ENCODE measurements at regions not wholly inside any gene's neighbourhood (a gene's known extent, or its start where the extent isn't known, plus 50 kb on each side); places are given as distances from the start of the nearest gene placed in this dataset.
A peak's percentile ranks its signal among the peaks of the same experiment; 100 is the strongest.

- no peak for DNase-seq
- Histone ChIP-seq H3K9ac (ENCODE audit: low read depth, low read length) (no peak overlapping the region), H4K20me1 (ENCODE audit: insufficient read depth, low read length) (no peaks in the 10 kb centered on the region), H3K4me2 (ENCODE audit: insufficient read depth, low read length) (no peak overlapping the region), H3K36me3 (ENCODE audit: insufficient read depth, low read length) (no peaks in the 10 kb centered on the region), H3K27ac (ENCODE audit: low read length) (no peak overlapping the region), H3K9me3 (ENCODE audit: insufficient read depth, low read length, severe bottlenecking) (no peaks in the 10 kb centered on the region), H3K4me1 (ENCODE audit: insufficient read depth, low read length) (no peaks in the 10 kb centered on the region), H3K79me2 (ENCODE audit: insufficient read depth, low read length) (no peaks in the 10 kb centered on the region), H3K4me3 (ENCODE audit: low read depth in 1 of 2, low read length in 2 of 2) (no peak overlapping the region), H2AFZ (ENCODE audit: low read depth, low read length) (no peak overlapping the region), H3K27me3 (ENCODE audit: insufficient read depth, low read length, poor library complexity) (no peaks in the 10 kb centered on the region)
- TF ChIP-seq CTCF (IDR thresholded peaks at IDR 0.05; ENCODE audit: borderline replicate concordance, extremely low read depth, low read length, poor library complexity, severe bottlenecking), result no peak
- TF ChIP-seq EZH2 (IDR thresholded peaks at IDR 0.05; ENCODE audit: borderline replicate concordance, low read depth, low read length, severe bottlenecking), result no peak
- ATAC-seq (ENCODE audit: insufficient read depth, low read depth), result 0 out of 3 replicates have a peak, but pooled peaks have one; percentile 17
Observed at GRCh38 chr1:168887381-168887780, 158.4 kb upstream of the DPT start.

GRCh38 chr1:168888418-168888817, 159.4 kb upstream of the DPT start:
- H3K4me1 ChIP-seq (ENCODE audit: insufficient read depth, low read length), result no peaks in the 10 kb centered on the region
- no peak for ATAC-seq (ENCODE audit: insufficient read depth, low read depth)
- no peak overlapping the region for H2AFZ ChIP-seq (ENCODE audit: low read depth, low read length)
- no peaks in the 10 kb centered on the region for H4K20me1 ChIP-seq (ENCODE audit: insufficient read depth, low read length)
- H3K27me3 ChIP-seq (ENCODE audit: insufficient read depth, low read length, poor library complexity), result no peaks in the 10 kb centered on the region
- no peaks in the 10 kb centered on the region for H3K9me3 ChIP-seq (ENCODE audit: insufficient read depth, low read length, severe bottlenecking)
- no peaks in the 10 kb centered on the region for H3K36me3 ChIP-seq (ENCODE audit: insufficient read depth, low read length)
- no peak overlapping the region for H3K4me2 ChIP-seq (ENCODE audit: insufficient read depth, low read length)
- TF ChIP-seq CTCF (IDR thresholded peaks at IDR 0.05; ENCODE audit: borderline replicate concordance, extremely low read depth, low read length, poor library complexity, severe bottlenecking) (no peak), EZH2 (IDR thresholded peaks at IDR 0.05; ENCODE audit: borderline replicate concordance, low read depth, low read length, severe bottlenecking) (no peak)
- no peak overlapping the region for H3K4me3 ChIP-seq (ENCODE audit: low read depth in 1 of 2, low read length in 2 of 2)
- H3K27ac ChIP-seq (ENCODE audit: low read length), result no peak overlapping the region
- no peak for DNase-seq
- H3K9ac ChIP-seq (ENCODE audit: low read depth, low read length), result no peak overlapping the region
- no peaks in the 10 kb centered on the region for H3K79me2 ChIP-seq (ENCODE audit: insufficient read depth, low read length)

GRCh38 chr1:168892931-168893330, 163.9 kb upstream of the DPT start:
- Histone ChIP-seq H2AFZ (ENCODE audit: low read depth, low read length) (no peak overlapping the region), H3K4me2 (ENCODE audit: insufficient read depth, low read length) (no peak overlapping the region)
- no peak for ATAC-seq (ENCODE audit: insufficient read depth, low read depth)

More at GRCh38 chr1:168892931-168893330, 163.9 kb upstream of the DPT start:
- H3K27ac ChIP-seq (ENCODE audit: low read length), result no peak overlapping the region
- H3K36me3 ChIP-seq (ENCODE audit: insufficient read depth, low read length), result no peaks in the 10 kb centered on the region
- no peaks in the 10 kb centered on the region for H4K20me1 ChIP-seq (ENCODE audit: insufficient read depth, low read length)
- H3K27me3 ChIP-seq (ENCODE audit: insufficient read depth, low read length, poor library complexity), result peaks cover 4% of the 10 kb centered on the region
- H3K9ac ChIP-seq (ENCODE audit: low read depth, low read length), result no peak overlapping the region
- no peak for TF ChIP-seq CTCF (IDR thresholded peaks at IDR 0.05; ENCODE audit: borderline replicate concordance, extremely low read depth, low read length, poor library complexity, severe bottlenecking)
- TF ChIP-seq EZH2 (IDR thresholded peaks at IDR 0.05; ENCODE audit: borderline replicate concordance, low read depth, low read length, severe bottlenecking), result no peak
- DNase-seq, result no peak
- H3K9me3 ChIP-seq (ENCODE audit: insufficient read depth, low read length, severe bottlenecking), result no peaks in the 10 kb centered on the region
- no peaks in the 10 kb centered on the region for H3K79me2 ChIP-seq (ENCODE audit: insufficient read depth, low read length)
- H3K4me3 ChIP-seq (ENCODE audit: low read depth in 1 of 2, low read length in 2 of 2), result no peak overlapping the region
- H3K4me1 ChIP-seq (ENCODE audit: insufficient read depth, low read length), result no peaks in the 10 kb centered on the region
